Left lung (tissue), 4 donors: ENCODE measurements at regions not wholly inside any gene's neighbourhood (a gene's known extent, or its start where the extent isn't known, plus 50 kb on each side); places are given as distances from the start of the nearest gene placed in this dataset.
A peak's percentile ranks its signal among the peaks of the same experiment; 100 is the strongest.

ENCODE experiments used
- ATAC-seq: fragments of 200-7000 bp; cut with Tn5 transposase; one replicate; pipeline ENCODE4 v1.9.1; 2020; ENCODE audit warnings: moderate library complexity
- DNase-seq, 4 donors: peaks; one replicate each; pipeline ENCODE4 v3.0.0-alpha.2; 2013 to 2020
- H3K27ac ChIP-seq, 2 donors: fragments of 200-600 bp; sonication (generic) in 1 of 2; one replicate each; pipeline versions ENCODE4 v1.5.0 to v1.8.0; 2020 to 2021
- H3K27me3 ChIP-seq, 2 donors: fragments of 200-600 bp; sonication (generic) in 1 of 2; one replicate each; pipeline versions ENCODE4 v1.5.0 to v1.8.0; 2020 to 2021
- H3K36me3 ChIP-seq, 2 donors: fragments of 200-600 bp; sonication (generic) in 1 of 2; one replicate each; pipeline versions ENCODE4 v1.5.0 to v1.8.0; 2020 to 2021
- H3K4me1 ChIP-seq, 2 donors: fragments of 200-600 bp; one replicate each; pipeline ENCODE4 v1.8.0; 2021
- H3K4me3 ChIP-seq, 2 donors: fragments of 200-600 bp; sonication (generic) in 1 of 2; one replicate each; pipeline versions ENCODE4 v1.5.0 to v1.8.0; 2020 to 2021; ENCODE audit warnings: mild to moderate bottlenecking in 1 of 2
- H3K9me3 ChIP-seq, 2 donors: fragments of 200-600 bp; sonication (generic) in 1 of 2; one replicate each; pipeline versions ENCODE4 v1.5.0 to v1.8.0; 2020 to 2021
- CTCF ChIP-seq, 2 donors: fragments of 200-600 bp; sonication (generic) in 1 of 2; IDR thresholded peaks; one replicate each; pipeline versions ENCODE4 v1.5.0 to v1.8.0; 2021; ENCODE audit warnings: antibody characterized with exemption in 2 of 2
- intact Hi-C, 2 donors: fragments of 100-400 bp; cut with DNase I; formaldehyde crosslinking; loops; one replicate each; pipeline versions ENCODE4 v1.11.2 to v1.14.2; 2022
- donor health status: DM: no; HTN: yes; CAD: no.
- donor health status: DM: no; HTN: no; CAD: no.

GRCh38 chr11:92915551-92915950 is 53.9 kb upstream of the MTNR1B start:
- Histone ChIP-seq H3K27me3 (no peaks in the 10 kb centered on the region), H3K4me3 (no peak overlapping the region), H3K36me3 (no peaks in the 10 kb centered on the region), H3K27ac (no peak overlapping the region), H3K4me1 (no peaks in the 10 kb centered on the region), H3K9me3 (no peaks in the 10 kb centered on the region)
- DNase-seq (peak in 1 of 4 donors; percentile 69), ATAC-seq (no peak)
- intact Hi-C loops: no loop called here
- TF ChIP-seq CTCF (IDR thresholded peaks at IDR 0.05): no peak

GRCh38 chr11:92916299-92916698 is 53.2 kb upstream of the MTNR1B start:
- ATAC-seq (no peak), DNase-seq (no peak)
- Histone ChIP-seq H3K36me3 (no peaks in the 10 kb centered on the region), H3K9me3 (no peaks in the 10 kb centered on the region), H3K4me3 (no peak overlapping the region), H3K4me1 (no peaks in the 10 kb centered on the region), H3K27ac (no peak overlapping the region), H3K27me3 (no peaks in the 10 kb centered on the region)
- intact Hi-C loops: no loop called here
- no peak for TF ChIP-seq CTCF (IDR thresholded peaks at IDR 0.05)

- no peaks in the 10 kb centered on the region for H3K27me3 ChIP-seq
- ATAC-seq (no peak), DNase-seq (no peak)
- no peaks in the 10 kb centered on the region for H3K9me3 ChIP-seq
- H3K27ac ChIP-seq: no peak overlapping the region
- TF ChIP-seq CTCF (IDR thresholded peaks at IDR 0.05): no peak
- no peaks in the 10 kb centered on the region for H3K4me1 ChIP-seq
- H3K4me3 ChIP-seq: no peak overlapping the region
- H3K36me3 ChIP-seq: no peaks in the 10 kb centered on the region
- intact Hi-C loops: no loop called here
Observed at GRCh38 chr11:92917927-92918326, 51.5 kb upstream of the MTNR1B start.

GRCh38 chr11:92919048-92919447 is 50.4 kb upstream of the MTNR1B start:
- intact Hi-C loops: no loop called here
- Histone ChIP-seq H3K36me3 (no peaks in the 10 kb centered on the region), H3K9me3 (no peaks in the 10 kb centered on the region), H3K27ac (no peak overlapping the region), H3K27me3 (no peaks in the 10 kb centered on the region), H3K4me1 (no peaks in the 10 kb centered on the region), H3K4me3 (no peak overlapping the region)
- TF ChIP-seq CTCF (IDR thresholded peaks at IDR 0.05): no peak
- DNase-seq (no peak), ATAC-seq (no peak)
